ENCODE measurements at regions not wholly inside any gene's neighbourhood (a gene's known extent, or its start where the extent isn't known, plus 50 kb on each side); places are given as distances from the start of the nearest gene placed in this dataset.

DNA sequence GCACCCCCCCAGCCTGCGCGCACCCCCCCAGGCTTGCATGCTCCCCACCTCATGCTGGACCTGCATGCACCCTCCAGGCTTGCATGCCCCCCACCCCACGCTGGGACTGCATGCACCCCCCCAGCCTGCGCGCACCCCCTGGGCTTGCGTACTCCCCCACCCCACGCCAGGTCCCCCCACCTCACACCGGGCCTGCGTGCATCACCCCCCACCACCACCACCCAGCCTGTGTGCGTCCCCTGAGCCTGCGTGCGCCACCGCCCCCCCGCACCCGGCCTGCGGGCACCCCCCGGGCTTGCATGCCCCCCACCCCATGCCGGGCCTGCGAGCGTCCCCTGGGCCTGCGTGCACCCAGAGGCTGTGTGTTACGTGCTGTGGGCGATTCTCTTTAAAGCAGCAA, 61.0 kb upstream of the SLCO4A1 start:
- TF ChIP-seq, protein P1, sequence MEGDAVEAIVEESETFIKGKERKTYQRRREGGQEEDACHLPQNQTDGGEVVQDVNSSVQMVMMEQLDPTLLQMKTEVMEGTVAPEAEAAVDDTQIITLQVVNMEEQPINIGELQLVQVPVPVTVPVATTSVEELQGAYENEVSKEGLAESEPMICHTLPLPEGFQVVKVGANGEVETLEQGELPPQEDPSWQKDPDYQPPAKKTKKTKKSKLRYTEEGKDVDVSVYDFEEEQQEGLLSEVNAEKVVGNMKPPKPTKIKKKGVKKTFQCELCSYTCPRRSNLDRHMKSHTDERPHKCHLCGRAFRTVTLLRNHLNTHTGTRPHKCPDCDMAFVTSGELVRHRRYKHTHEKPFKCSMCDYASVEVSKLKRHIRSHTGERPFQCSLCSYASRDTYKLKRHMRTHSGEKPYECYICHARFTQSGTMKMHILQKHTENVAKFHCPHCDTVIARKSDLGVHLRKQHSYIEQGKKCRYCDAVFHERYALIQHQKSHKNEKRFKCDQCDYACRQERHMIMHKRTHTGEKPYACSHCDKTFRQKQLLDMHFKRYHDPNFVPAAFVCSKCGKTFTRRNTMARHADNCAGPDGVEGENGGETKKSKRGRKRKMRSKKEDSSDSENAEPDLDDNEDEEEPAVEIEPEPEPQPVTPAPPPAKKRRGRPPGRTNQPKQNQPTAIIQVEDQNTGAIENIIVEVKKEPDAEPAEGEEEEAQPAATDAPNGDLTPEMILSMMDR (IDR thresholded peaks at IDR 0.05), result no peak
- TF ChIP-seq POLR2A (IDR thresholded peaks at IDR 0.05), result no peak
